GM23338 (cell line): ENCODE measurements at regions not wholly inside any gene's neighbourhood (a gene's known extent, or its start where the extent isn't known, plus 50 kb on each side); places are given as distances from the start of the nearest gene placed in this dataset.

ENCODE experiments used
- CREB1 ChIP-seq: fragments of 250-450 bp; sonication (Bioruptor Pico); IDR thresholded peaks from 2 replicates; pipeline ENCODE4 v1.5.0; 2020; ENCODE audit warnings: low read depth, mild to moderate bottlenecking, moderate library complexity
- CTCF ChIP-seq, 2 experiments: fragments of 200-600 bp in 1 of 2; sonication (generic) in 1 of 2; conservative IDR thresholded peaks; 2 replicates each; pipeline versions ENCODE4 v1.5.1 to v1.6.1; 2016 to 2017; ENCODE audit warnings: antibody characterized with exemption in 2 of 2, low read depth in 2 of 2, mild to moderate bottlenecking in 2 of 2, moderate library complexity in 1 of 2
- EZH2 ChIP-seq: fragments of 200-600 bp; sonication (generic); IDR thresholded peaks from one replicate; pipeline ENCODE4 v1.8.0; 2017; ENCODE audit warnings: antibody characterized with exemption, mild to moderate bottlenecking, low read depth; ENCODE audit not compliant: unreplicated experiment
- EZH2phosphoT487 ChIP-seq: fragments of 200-600 bp; sonication (generic); IDR thresholded peaks from one replicate; pipeline ENCODE4 v1.8.1; 2018; ENCODE audit warnings: antibody characterized with exemption; ENCODE audit not compliant: unreplicated experiment
- JUNB ChIP-seq: IDR thresholded peaks from one replicate; pipeline ENCODE4 v1.6.1; 2016; ENCODE audit warnings: antibody characterized with exemption; ENCODE audit not compliant: unreplicated experiment
- POLR2AphosphoS5 ChIP-seq: IDR thresholded peaks from 2 replicates; pipeline ENCODE4 v1.6.1; 2016; ENCODE audit warnings: antibody characterized with exemption, low read depth
- ZNF462 ChIP-seq: fragments of 250-450 bp; sonication (Bioruptor Pico); IDR thresholded peaks from 2 replicates; pipeline ENCODE4 v1.5.0; 2020; ENCODE audit warnings: mild to moderate bottlenecking, moderate library complexity

GRCh38 chr13:79211377-79211776 is 194.7 kb downstream of the RBM26 start:
- TF ChIP-seq EZH2: no peak
- no peak for TF ChIP-seq JUNB
- no peak for TF ChIP-seq CTCF (conservative IDR thresholded peaks at IDR 0.05; ENCODE audit: low read depth in 2 of 2)
- no peak for TF ChIP-seq CREB1 (CRISPR knock-in tag)
- TF ChIP-seq POLR2AphosphoS5: no peak
- TF ChIP-seq EZH2phosphoT487: no peak
- TF ChIP-seq ZNF462: no peak
